Fibroblast of pulmonary artery (primary cell): ENCODE measurements at regions not wholly inside any gene's neighbourhood (a gene's known extent, or its start where the extent isn't known, plus 50 kb on each side); places are given as distances from the start of the nearest gene placed in this dataset.

Experiments
- DNase-seq: peaks from one replicate; pipeline ENCODE4 v3.0.0-alpha.2; 2010; ENCODE audit warnings: low read depth
- H3K4me3 ChIP-seq: replicated peaks from 2 replicates; pipeline ENCODE4 v1.5.1; 2011; ENCODE audit warnings: low read depth, mild to moderate bottlenecking, control low read depth, low read length, moderate library complexity
- TF ChIP-seq, protein P1 (sequence below): IDR thresholded peaks from 2 replicates; pipeline ENCODE4 v1.5.1; 2011; ENCODE audit warnings: mild to moderate bottlenecking, control low read depth, low read length, inconsistent platforms; ENCODE audit errors: missing control alignments

- TF ChIP-seq, protein P1, sequence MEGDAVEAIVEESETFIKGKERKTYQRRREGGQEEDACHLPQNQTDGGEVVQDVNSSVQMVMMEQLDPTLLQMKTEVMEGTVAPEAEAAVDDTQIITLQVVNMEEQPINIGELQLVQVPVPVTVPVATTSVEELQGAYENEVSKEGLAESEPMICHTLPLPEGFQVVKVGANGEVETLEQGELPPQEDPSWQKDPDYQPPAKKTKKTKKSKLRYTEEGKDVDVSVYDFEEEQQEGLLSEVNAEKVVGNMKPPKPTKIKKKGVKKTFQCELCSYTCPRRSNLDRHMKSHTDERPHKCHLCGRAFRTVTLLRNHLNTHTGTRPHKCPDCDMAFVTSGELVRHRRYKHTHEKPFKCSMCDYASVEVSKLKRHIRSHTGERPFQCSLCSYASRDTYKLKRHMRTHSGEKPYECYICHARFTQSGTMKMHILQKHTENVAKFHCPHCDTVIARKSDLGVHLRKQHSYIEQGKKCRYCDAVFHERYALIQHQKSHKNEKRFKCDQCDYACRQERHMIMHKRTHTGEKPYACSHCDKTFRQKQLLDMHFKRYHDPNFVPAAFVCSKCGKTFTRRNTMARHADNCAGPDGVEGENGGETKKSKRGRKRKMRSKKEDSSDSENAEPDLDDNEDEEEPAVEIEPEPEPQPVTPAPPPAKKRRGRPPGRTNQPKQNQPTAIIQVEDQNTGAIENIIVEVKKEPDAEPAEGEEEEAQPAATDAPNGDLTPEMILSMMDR = no peak
- H3K4me3 ChIP-seq = no peak overlapping the region
- DNase-seq = no peak
Observed at GRCh38 chr17:72536788-72537187, 416.0 kb downstream of the SOX9 start.

DNA sequence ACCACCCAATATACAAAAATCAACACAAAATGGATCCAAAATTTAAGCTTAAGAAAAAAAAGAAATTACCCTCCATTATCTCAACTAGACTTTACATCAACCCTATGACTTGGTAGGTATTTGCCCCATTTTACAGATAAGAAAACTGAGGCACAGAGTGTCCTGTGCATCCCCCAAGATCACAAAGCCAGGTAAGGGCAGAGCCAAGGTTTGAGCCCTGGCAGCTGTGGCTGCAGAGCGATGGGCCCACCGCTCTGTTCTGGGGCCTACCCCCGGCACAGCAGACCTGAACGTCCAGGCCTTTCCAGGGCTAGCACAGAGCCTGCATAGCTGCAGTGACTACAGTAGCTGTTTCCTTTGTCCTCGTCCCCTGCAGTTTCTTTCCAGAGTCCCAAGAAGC, 417.6 kb downstream of the SOX9 start:
- TF ChIP-seq, protein P1 = no peak

DNA sequence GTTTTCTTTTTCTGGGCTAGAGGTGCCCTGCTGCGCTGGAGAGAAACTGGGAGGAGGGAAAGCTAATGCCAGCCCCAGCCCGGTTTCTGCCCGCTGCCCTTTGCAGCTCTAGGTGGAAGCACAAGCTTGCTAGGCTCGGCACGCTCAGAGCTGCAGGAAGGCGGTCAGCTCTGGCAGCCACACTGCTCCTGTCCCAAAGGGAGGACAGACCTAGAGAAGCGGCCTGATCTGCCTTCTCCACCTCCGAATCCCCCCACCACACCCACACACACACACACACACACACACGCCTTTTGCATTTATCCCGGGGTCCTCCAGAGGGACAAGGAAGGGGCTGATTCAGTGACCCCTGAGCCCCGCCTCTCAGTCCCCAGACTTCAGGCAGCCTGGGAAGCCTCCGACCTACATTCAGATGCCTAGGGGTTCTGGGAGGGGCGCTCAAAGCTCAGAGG, 418.1 kb downstream of the SOX9 start:
- TF ChIP-seq, protein P1 = no peak
- no peak overlapping the region for H3K4me3 ChIP-seq
- no peak for DNase-seq

More for the DNA sequence above, 417.6 kb downstream of the SOX9 start:
- no peak overlapping the region for H3K4me3 ChIP-seq
- DNase-seq = no peak

GRCh38 chr17:72539981-72540897, 419.4 kb downstream of the SOX9 start:
- DNase-seq = peak; percentile 67
- H3K4me3 ChIP-seq = peak overlapping the region; percentile 17
- TF ChIP-seq, protein P1 = peak; percentile 51

DNA sequence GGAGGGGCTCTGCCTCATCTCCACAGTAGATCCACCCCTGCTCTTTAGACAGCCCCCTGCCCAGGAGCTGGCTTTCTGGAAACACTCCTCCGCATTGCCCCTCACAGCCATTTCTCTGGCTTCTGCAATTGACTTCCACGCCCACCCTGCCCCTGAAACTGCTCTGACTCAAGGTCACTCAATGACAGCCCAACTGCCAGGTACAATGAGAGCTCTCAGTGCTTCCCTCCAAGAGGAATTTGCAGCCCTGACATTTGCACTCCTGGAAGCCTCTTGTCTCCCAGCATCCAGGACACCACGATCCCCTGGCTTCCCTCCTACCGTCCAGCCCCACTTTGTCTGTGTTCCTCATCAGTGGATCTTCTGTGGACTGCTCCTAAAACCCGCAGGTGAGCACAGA, 421.5 kb downstream of the SOX9 start:
- H3K4me3 ChIP-seq = no peak overlapping the region
- no peak for DNase-seq
- TF ChIP-seq, protein P1 = no peak

- no peak for DNase-seq
Observed at GRCh38 chr17:72545766-72546165, 424.9 kb downstream of the SOX9 start.

More at GRCh38 chr17:72545766-72546165, 424.9 kb downstream of the SOX9 start:
- no peak overlapping the region for H3K4me3 ChIP-seq
- TF ChIP-seq, protein P1 = no peak
